ENCODE measurements at regions not wholly inside any gene's neighbourhood (a gene's known extent, or its start where the extent isn't known, plus 50 kb on each side); places are given as distances from the start of the nearest gene placed in this dataset.
"Not testable (repeated sequence)": the region's sequence is repeated elsewhere in the genome, so short reads cannot be mapped to it uniquely, and the experiment has no call there.

DNA sequence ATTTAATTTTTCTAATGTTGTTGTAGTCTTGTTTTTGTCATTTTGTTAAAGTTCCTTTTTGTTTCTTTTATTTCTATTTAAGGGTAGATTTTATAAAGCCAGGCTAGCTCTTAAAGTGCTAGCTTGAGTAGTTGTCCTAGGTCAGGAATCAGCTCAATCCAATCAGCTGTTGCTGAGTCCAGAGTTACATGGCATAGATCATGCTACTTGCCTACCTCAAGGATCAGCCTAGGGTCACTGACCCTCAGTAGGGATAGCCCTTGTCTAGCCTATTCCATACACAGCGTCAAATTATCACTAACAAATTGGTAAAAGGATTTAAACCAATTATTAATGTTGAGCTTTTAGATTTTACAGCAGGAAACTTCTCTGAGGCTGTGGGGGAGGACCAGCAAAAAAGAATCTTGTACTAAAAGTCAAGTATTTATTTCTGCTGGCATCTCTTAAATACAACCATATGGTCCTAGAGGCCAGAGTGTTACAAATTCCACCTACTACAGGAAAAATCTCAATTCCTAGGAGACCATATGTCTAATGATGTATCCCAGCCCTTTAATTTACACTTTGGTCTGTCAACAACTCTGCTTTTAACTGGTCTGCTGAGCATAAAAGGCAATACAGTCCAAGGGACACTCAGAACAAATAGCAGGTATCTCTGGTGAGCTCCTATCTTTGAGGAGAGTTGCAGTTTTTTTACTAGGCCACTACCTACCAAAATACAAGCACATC is 138.3 kb upstream of the PTPRG start:
- ATAC-seq: peak in 1 of 4 donors; percentile 25
- intact Hi-C loops (cut with DNase I): no loop called here
- DNase-seq: no peak

DNA sequence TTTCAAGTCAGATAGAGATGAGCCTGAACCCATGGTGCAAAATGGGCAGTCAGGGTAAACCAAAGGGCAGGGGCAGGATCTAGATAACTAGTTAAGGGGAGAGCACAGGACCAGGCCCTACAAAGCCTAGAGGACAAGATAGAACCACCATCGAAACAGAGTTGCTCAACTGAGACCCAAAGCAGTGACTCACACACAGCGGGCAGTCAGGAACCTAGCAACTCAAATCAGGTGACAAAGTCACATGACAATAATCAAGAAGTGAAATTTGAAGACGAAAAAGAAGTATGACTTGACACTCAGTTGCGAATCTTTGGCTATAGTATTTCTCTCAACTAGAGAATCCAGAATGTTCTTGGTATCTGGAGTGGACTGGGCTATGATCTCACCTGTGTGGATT is 136.0 kb upstream of the PTPRG start:
- Histone ChIP-seq H3K9me3 (no peaks in the 10 kb centered on the region), H3K27me3 (no peaks in the 10 kb centered on the region), H3K36me3 (no peaks in the 10 kb centered on the region), H3K27ac (no peak overlapping the region), H3K4me3 (no peak overlapping the region), H3K4me1 (no peaks in the 10 kb centered on the region)
- TF ChIP-seq, protein P1, sequence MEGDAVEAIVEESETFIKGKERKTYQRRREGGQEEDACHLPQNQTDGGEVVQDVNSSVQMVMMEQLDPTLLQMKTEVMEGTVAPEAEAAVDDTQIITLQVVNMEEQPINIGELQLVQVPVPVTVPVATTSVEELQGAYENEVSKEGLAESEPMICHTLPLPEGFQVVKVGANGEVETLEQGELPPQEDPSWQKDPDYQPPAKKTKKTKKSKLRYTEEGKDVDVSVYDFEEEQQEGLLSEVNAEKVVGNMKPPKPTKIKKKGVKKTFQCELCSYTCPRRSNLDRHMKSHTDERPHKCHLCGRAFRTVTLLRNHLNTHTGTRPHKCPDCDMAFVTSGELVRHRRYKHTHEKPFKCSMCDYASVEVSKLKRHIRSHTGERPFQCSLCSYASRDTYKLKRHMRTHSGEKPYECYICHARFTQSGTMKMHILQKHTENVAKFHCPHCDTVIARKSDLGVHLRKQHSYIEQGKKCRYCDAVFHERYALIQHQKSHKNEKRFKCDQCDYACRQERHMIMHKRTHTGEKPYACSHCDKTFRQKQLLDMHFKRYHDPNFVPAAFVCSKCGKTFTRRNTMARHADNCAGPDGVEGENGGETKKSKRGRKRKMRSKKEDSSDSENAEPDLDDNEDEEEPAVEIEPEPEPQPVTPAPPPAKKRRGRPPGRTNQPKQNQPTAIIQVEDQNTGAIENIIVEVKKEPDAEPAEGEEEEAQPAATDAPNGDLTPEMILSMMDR (IDR thresholded peaks at IDR 0.05): no peak
- WGBS, 2 donors: 87 to 91% methylated on average over 4 of the region's 4 CpGs
- no peak for DNase-seq
- FAIRE-seq: no peak
- no peak for ATAC-seq
- intact Hi-C loops (cut with DNase I): no loop called here

More for the DNA sequence above, 138.3 kb upstream of the PTPRG start:
- H3K4me1 ChIP-seq: no peaks in the 10 kb centered on the region
- no peaks in the 10 kb centered on the region for H3K27me3 ChIP-seq
- H3K9me3 ChIP-seq: no peaks in the 10 kb centered on the region
- 74 to 75% methylated on average over 1 of the region's 1 CpG for WGBS, 2 donors
- no peak for FAIRE-seq
- TF ChIP-seq, protein P1 (IDR thresholded peaks at IDR 0.05): no peak
- no peak overlapping the region for H3K4me3 ChIP-seq
- H3K27ac ChIP-seq: no peak overlapping the region
- no peaks in the 10 kb centered on the region for H3K36me3 ChIP-seq

DNA sequence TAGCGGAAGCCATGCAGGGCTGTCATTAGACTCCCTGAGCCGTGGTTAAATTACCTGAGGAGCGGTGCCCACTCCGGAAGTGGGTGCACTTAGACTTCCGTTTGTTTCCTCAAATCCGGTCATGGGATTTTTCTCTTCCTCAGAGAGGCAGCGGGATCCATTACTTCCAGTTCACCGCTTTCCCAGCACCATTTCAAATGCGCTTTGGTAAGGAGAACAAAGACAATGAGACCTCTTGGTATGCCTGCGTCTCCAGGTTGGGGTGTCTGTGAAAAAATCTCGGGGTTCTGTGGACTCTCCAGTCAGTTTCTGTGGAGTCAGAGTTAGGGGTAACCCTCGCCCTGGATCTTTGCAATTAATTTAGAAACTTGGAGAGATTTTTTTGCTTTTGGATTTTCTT is 132.3 kb upstream of the PTPRG start:
- Histone ChIP-seq H3K4me1 (no peaks in the 10 kb centered on the region), H3K27ac (no peak overlapping the region), H3K36me3 (no peaks in the 10 kb centered on the region), H3K4me3 (no peak overlapping the region), H3K9me3 (no peaks in the 10 kb centered on the region), H3K27me3 (no peaks in the 10 kb centered on the region)
- intact Hi-C loops (cut with DNase I): no loop called here
- FAIRE-seq (no peak), DNase-seq (no peak), ATAC-seq (no peak)
- WGBS, 2 donors: 76 to 87% methylated on average over 12 of the region's 12 CpGs
- TF ChIP-seq, protein P1 (IDR thresholded peaks at IDR 0.05): no peak

DNA sequence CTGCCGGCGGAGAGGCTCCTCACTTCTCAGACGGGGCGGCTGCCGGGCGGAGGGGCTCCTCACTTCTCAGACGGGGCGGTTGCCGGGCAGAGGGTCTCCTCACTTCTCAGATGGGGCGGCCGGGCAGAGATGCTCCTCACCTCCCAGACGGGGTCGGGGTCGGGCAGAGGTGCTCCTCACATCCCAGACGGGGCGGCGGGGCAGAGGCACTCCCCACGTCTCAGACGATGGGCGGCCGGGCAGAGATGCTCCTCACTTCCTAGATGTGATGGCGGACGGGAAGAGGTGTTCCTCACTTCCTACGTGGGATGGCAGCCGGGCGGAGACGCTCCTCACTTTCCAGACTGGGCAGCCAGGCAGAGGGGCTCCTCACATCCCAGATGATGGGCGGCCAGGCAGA is 126.5 kb upstream of the PTPRG start:
- peak in 1 of 6 donors; percentile 41 for DNase-seq
- intact Hi-C loops (cut with DNase I); H3K36me3 ChIP-seq; H3K4me3 ChIP-seq; ATAC-seq; FAIRE-seq; H3K27me3 ChIP-seq; H3K4me1 ChIP-seq; H3K9me3 ChIP-seq; H3K27ac ChIP-seq: not testable (repeated sequence)
- WGBS, 2 donors: 91 to 100% methylated on average over 16 to 19 of the region's 28 CpGs

DNA sequence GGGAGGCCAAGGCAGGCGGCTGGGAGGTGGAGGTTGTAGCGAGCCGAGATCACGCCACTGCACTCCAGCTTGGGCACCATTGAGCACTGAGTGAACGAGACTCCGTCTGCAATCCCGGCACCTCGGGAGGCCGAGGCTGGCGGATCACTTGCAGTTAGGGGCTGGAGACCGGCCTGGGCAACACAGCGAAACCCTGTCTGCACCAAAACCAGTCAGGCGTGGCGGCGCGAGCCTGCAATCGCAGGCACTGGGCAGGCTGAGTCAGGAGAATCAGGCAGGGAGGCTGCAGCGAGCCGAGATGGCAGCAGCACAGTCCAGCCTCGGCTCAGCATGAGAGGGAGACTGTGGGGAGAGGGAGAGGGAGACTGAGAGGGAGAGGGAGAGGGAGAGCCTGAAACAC is 126.0 kb upstream of the PTPRG start:
- DNase-seq; H3K27me3 ChIP-seq; H3K27ac ChIP-seq; intact Hi-C loops (cut with DNase I); H3K36me3 ChIP-seq; H3K9me3 ChIP-seq; H3K4me3 ChIP-seq; H3K4me1 ChIP-seq; ATAC-seq; FAIRE-seq: not testable (repeated sequence)
- WGBS, 2 donors: 93 to 98% methylated on average over 14 to 20 of the region's 20 CpGs

Data from pancreas (tissue), 10 donors.